HCT116 (cell line): ENCODE measurements at regions not wholly inside any gene's neighbourhood (a gene's known extent, or its start where the extent isn't known, plus 50 kb on each side); places are given as distances from the start of the nearest gene placed in this dataset.

ENCODE experiments used
- ATAC-seq: fragments of 200-7000 bp; cut with Tn5 transposase; 2 replicates; pipeline ENCODE4 v1.9.1; 2020; ENCODE audit warnings: mild to moderate bottlenecking, moderate library complexity
- BruUV-seq: library from RNA; stranded (reverse); fragments of 400-500 nt; replicated peaks from 2 replicates; lab custom pipeline; 2021; lab: Mats Ljungman, UMichigan
- CTCF ChIA-PET: fragments of 300-600 bp; sonication (Branson Sonifier 250); formaldehyde crosslinking; loops from one replicate; lab custom pipeline; 2021; ENCODE audit warnings: antibody characterized with exemption; lab: Charles Lee
- POLR2A ChIA-PET: fragments of 300-600, 350-600 bp; sonication (Branson Sonifier 250); formaldehyde crosslinking; loops from one replicate; lab custom pipeline; 2021; ENCODE audit warnings: antibody characterized with exemption; lab: Charles Lee
- RAD21 ChIA-PET, 2 experiments: fragments of 300-600 bp; sonication (Branson Sonifier 250); formaldehyde crosslinking; loops; one replicate each; lab custom pipeline; 2023; ENCODE audit warnings: low total read pairs in 2 of 2; ENCODE audit not compliant: uncharacterized antibody in 2 of 2, unreplicated experiment in 2 of 2, low non-redundant PET in 1 of 2; lab: Charles Lee
- DNase-seq: peaks from one replicate; pipeline ENCODE4 v3.0.0-alpha.2; 2010; ENCODE audit warnings: low read depth, low spot score
- H2AFZ ChIP-seq: fragments of 200-600 bp; shearing (Covaris generic), sonication (generic); 2 replicates; pipeline ENCODE4 v1.6.1; 2017; ENCODE audit warnings: low read depth, mixed run types, mixed read lengths, antibody characterized with exemption, low read length; ENCODE audit not compliant: poor library complexity, severe bottlenecking
- H3K27ac ChIP-seq: 2 replicates; pipeline ENCODE4 v1.5.1; 2012; ENCODE audit warnings: low read depth, low read length
- H3K27me3 ChIP-seq: fragments of 200-600 bp; sonication (generic); 2 replicates; pipeline ENCODE4 v1.6.1; 2016; ENCODE audit warnings: mixed run types, low read length, mixed read lengths; ENCODE audit not compliant: insufficient read depth
- H3K36me3 ChIP-seq, 2 experiments: fragments of 200-500 bp in 1 of 2; fragments of 200-600 bp in 1 of 2; sonication (Bioruptor generic) in 1 of 2; sonication (generic) in 1 of 2; 2 replicates each; pipeline versions ENCODE4 v1.5.1 to v1.6.1; 2014 to 2016; ENCODE audit warnings: low read length in 2 of 2, inconsistent platforms in 1 of 2, mixed read lengths in 1 of 2, mixed run types in 1 of 2; ENCODE audit not compliant: insufficient read depth in 2 of 2, control insufficient read depth in 1 of 2
- H3K4me1 ChIP-seq, 2 experiments: fragments of 200-600 bp in 1 of 2; sonication (generic) in 1 of 2; 2 replicates each; pipeline versions ENCODE4 v1.5.1 to v1.6.1; 2012 to 2017; ENCODE audit warnings: low read length in 2 of 2, inconsistent platforms in 1 of 2, mild to moderate bottlenecking in 1 of 2, mixed read lengths in 1 of 2, mixed run types in 1 of 2, moderate library complexity in 1 of 2; ENCODE audit not compliant: insufficient read depth in 2 of 2, control insufficient read depth in 1 of 2
- H3K4me2 ChIP-seq: fragments of 200-600 bp; sonication (generic); 2 replicates; pipeline ENCODE4 v1.6.1; 2017; ENCODE audit warnings: mixed run types, low read length, mixed read lengths
- H3K4me3 ChIP-seq, 2 experiments: fragments of 200-600 bp in 1 of 2; sonication (generic) in 1 of 2; replicated peaks in 1 of 2; 2 replicates each; pipeline ENCODE4 v1.5.1; 2011 to 2016; ENCODE audit warnings: low read length in 2 of 2, control low read depth in 1 of 2, low read depth in 1 of 2, mild to moderate bottlenecking in 1 of 2, mixed read lengths in 1 of 2, mixed run types in 1 of 2
- H3K79me2 ChIP-seq: fragments of 200-600 bp; sonication (generic); 2 replicates; pipeline ENCODE4 v1.6.1; 2017; ENCODE audit warnings: mild to moderate bottlenecking, mixed run types, low read length, moderate library complexity, mixed read lengths; ENCODE audit not compliant: insufficient read depth
- H3K9ac ChIP-seq: fragments of 200-600 bp; sonication (generic); 2 replicates; pipeline ENCODE4 v1.6.1; 2016; ENCODE audit warnings: low read length, mixed read lengths
- H3K9me2 ChIP-seq: fragments of 200-600 bp; sonication (generic), shearing (Covaris generic); 2 replicates; pipeline ENCODE4 v1.6.1; 2017; ENCODE audit warnings: mixed run types, mild to moderate bottlenecking, moderate library complexity; ENCODE audit not compliant: insufficient read depth
- H3K9me3 ChIP-seq, 2 experiments: fragments of 200-500 bp in 1 of 2; fragments of 200-600 bp in 1 of 2; sonication (Bioruptor generic) in 1 of 2; sonication (generic) in 1 of 2; 2 replicates each; pipeline ENCODE4 v1.6.1; 2014 to 2017; ENCODE audit warnings: low read length in 2 of 2, mixed read lengths in 2 of 2, inconsistent platforms in 1 of 2, low read depth in 1 of 2, mild to moderate bottlenecking in 1 of 2, mixed run types in 1 of 2, moderate library complexity in 1 of 2; ENCODE audit not compliant: control insufficient read depth in 1 of 2, insufficient read depth in 1 of 2
- H4K20me1 ChIP-seq: fragments of 200-600 bp; sonication (generic), shearing (Covaris generic); 2 replicates; pipeline ENCODE4 v1.6.1; 2017; ENCODE audit warnings: mixed run types, mild to moderate bottlenecking, moderate library complexity; ENCODE audit not compliant: insufficient read depth
- CEBPB ChIP-seq: IDR thresholded peaks from 2 replicates; pipeline ENCODE4 v1.6.1; 2012; ENCODE audit warnings: low read depth
- EGR1 ChIP-seq: IDR thresholded peaks from 2 replicates; pipeline ENCODE4 v1.6.1; 2012; ENCODE audit warnings: low read depth
- ELF1 ChIP-seq: IDR thresholded peaks from 2 replicates; pipeline ENCODE4 v1.6.1; 2012; ENCODE audit warnings: low read depth, borderline replicate concordance
- EZH2phosphoT487 ChIP-seq: fragments of 200-600 bp; IDR thresholded peaks from 2 replicates; pipeline ENCODE4 v1.6.1; 2018; ENCODE audit warnings: antibody characterized with exemption, borderline replicate concordance
- FOSL1 ChIP-seq: IDR thresholded peaks from 2 replicates; pipeline ENCODE4 v1.6.1; 2012; ENCODE audit warnings: low read depth
- POLR2A ChIP-seq: IDR thresholded peaks from 2 replicates; pipeline ENCODE4 v1.7.0; 2011; ENCODE audit warnings: borderline replicate concordance; ENCODE audit not compliant: insufficient read depth, insufficient read length; ENCODE audit errors: extremely low read depth
- POLR2AphosphoS5 ChIP-seq: IDR thresholded peaks from 2 replicates; pipeline ENCODE4 v1.6.1; 2011; ENCODE audit warnings: mild to moderate bottlenecking, low read depth, low read length, moderate library complexity
- SIN3A ChIP-seq: IDR thresholded peaks from 2 replicates; pipeline ENCODE4 v1.6.1; 2012; ENCODE audit warnings: low read depth
- SP1 ChIP-seq: IDR thresholded peaks from 2 replicates; pipeline ENCODE4 v1.6.1; 2012; ENCODE audit warnings: low read depth
- SRF ChIP-seq: IDR thresholded peaks from 2 replicates; pipeline ENCODE4 v1.6.1; 2012; ENCODE audit warnings: low read depth
- TCF7L2 ChIP-seq: IDR thresholded peaks from 2 replicates; pipeline ENCODE4 v1.7.0; 2011; ENCODE audit warnings: borderline replicate concordance, inconsistent platforms; ENCODE audit not compliant: insufficient read depth, insufficient read length; ENCODE audit errors: extremely low read depth
- YY1 ChIP-seq: IDR thresholded peaks from 2 replicates; pipeline ENCODE4 v1.6.1; 2011; ENCODE audit warnings: low read length, low read depth, moderate library complexity, mild to moderate bottlenecking; ENCODE audit not compliant: insufficient replicate concordance; ENCODE audit errors: extremely low read depth
- ZFX ChIP-seq: fragments of 450-650 bp; IDR thresholded peaks from 2 replicates; pipeline ENCODE4 v1.6.1; 2017
- intact Hi-C: fragments of 100-400 bp; cut with micrococcal nuclease; formaldehyde crosslinking; loops from 2 replicates; pipeline ENCODE4 v1.10.0; 2022
- TF ChIP-seq, protein P1 (sequence below), 3 experiments: fragments of 200-600 bp in 1 of 3; sonication (generic) in 1 of 3; IDR thresholded peaks in 2 of 3; conservative IDR thresholded peaks in 1 of 3; 2 replicates each; pipeline ENCODE4 v1.5.1; 2012 to 2017; ENCODE audit warnings: low read depth in 2 of 3, low read length in 2 of 3, antibody characterized with exemption in 1 of 3, borderline replicate concordance in 1 of 3, control low read depth in 1 of 3, mild to moderate bottlenecking in 1 of 3, mixed read lengths in 1 of 3, mixed run types in 1 of 3, moderate library complexity in 1 of 3; ENCODE audit not compliant: insufficient read depth in 1 of 3
- TF ChIP-seq, protein P2 (sequence below): IDR thresholded peaks from 2 replicates; pipeline ENCODE4 v1.6.1; 2012
- TF ChIP-seq, protein P3 (sequence below): IDR thresholded peaks from 2 replicates; pipeline ENCODE4 v1.6.1; 2012; ENCODE audit warnings: low read depth
- TF ChIP-seq, protein P4 (sequence below): IDR thresholded peaks from 2 replicates; pipeline ENCODE4 v1.6.1; 2012

GRCh38 chr7:125592331-125592730, 662.7 kb upstream of the POT1 start:
- no peaks in the 10 kb centered on the region for H4K20me1 ChIP-seq
- no TSS peak for BruUV-seq
- no peaks in the 10 kb centered on the region for H3K9me2 ChIP-seq
- TF ChIP-seq SIN3A = no peak
- TF ChIP-seq FOSL1 = no peak
- TF ChIP-seq CEBPB = no peak
- TF ChIP-seq ELF1 = no peak
- no peak for TF ChIP-seq EZH2phosphoT487
- TF ChIP-seq, protein P1, sequence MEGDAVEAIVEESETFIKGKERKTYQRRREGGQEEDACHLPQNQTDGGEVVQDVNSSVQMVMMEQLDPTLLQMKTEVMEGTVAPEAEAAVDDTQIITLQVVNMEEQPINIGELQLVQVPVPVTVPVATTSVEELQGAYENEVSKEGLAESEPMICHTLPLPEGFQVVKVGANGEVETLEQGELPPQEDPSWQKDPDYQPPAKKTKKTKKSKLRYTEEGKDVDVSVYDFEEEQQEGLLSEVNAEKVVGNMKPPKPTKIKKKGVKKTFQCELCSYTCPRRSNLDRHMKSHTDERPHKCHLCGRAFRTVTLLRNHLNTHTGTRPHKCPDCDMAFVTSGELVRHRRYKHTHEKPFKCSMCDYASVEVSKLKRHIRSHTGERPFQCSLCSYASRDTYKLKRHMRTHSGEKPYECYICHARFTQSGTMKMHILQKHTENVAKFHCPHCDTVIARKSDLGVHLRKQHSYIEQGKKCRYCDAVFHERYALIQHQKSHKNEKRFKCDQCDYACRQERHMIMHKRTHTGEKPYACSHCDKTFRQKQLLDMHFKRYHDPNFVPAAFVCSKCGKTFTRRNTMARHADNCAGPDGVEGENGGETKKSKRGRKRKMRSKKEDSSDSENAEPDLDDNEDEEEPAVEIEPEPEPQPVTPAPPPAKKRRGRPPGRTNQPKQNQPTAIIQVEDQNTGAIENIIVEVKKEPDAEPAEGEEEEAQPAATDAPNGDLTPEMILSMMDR (IDR thresholded peaks at IDR 0.05 in 2 of 3, conservative IDR thresholded peaks at IDR 0.05 in 1 of 3; ENCODE audit: borderline replicate concordance in 1 of 3, insufficient read depth in 1 of 3, low read depth in 2 of 3, low read length in 2 of 3) = no peak
- no peak for TF ChIP-seq POLR2A
- TF ChIP-seq SRF = no peak
- TF ChIP-seq SP1 = no peak
- TF ChIP-seq, protein P2, sequence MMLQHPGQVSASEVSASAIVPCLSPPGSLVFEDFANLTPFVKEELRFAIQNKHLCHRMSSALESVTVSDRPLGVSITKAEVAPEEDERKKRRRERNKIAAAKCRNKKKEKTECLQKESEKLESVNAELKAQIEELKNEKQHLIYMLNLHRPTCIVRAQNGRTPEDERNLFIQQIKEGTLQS = no peak
- TF ChIP-seq YY1 = no peak
- no peak for TF ChIP-seq TCF7L2
- no peak for TF ChIP-seq EGR1
- TF ChIP-seq, protein P3, sequence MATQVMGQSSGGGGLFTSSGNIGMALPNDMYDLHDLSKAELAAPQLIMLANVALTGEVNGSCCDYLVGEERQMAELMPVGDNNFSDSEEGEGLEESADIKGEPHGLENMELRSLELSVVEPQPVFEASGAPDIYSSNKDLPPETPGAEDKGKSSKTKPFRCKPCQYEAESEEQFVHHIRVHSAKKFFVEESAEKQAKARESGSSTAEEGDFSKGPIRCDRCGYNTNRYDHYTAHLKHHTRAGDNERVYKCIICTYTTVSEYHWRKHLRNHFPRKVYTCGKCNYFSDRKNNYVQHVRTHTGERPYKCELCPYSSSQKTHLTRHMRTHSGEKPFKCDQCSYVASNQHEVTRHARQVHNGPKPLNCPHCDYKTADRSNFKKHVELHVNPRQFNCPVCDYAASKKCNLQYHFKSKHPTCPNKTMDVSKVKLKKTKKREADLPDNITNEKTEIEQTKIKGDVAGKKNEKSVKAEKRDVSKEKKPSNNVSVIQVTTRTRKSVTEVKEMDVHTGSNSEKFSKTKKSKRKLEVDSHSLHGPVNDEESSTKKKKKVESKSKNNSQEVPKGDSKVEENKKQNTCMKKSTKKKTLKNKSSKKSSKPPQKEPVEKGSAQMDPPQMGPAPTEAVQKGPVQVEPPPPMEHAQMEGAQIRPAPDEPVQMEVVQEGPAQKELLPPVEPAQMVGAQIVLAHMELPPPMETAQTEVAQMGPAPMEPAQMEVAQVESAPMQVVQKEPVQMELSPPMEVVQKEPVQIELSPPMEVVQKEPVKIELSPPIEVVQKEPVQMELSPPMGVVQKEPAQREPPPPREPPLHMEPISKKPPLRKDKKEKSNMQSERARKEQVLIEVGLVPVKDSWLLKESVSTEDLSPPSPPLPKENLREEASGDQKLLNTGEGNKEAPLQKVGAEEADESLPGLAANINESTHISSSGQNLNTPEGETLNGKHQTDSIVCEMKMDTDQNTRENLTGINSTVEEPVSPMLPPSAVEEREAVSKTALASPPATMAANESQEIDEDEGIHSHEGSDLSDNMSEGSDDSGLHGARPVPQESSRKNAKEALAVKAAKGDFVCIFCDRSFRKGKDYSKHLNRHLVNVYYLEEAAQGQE = no peak
- TF ChIP-seq, protein P4, sequence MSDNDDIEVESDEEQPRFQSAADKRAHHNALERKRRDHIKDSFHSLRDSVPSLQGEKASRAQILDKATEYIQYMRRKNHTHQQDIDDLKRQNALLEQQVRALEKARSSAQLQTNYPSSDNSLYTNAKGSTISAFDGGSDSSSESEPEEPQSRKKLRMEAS = no peak
- TF ChIP-seq POLR2AphosphoS5 = no peak
- no peak for TF ChIP-seq ZFX
- TF ChIP-seq, all 23 proteins: peak for 0
- no peaks in the 10 kb centered on the region for H3K4me1 ChIP-seq
- CTCF ChIA-PET = no interaction called here
- no peaks in the 10 kb centered on the region for H3K27me3 ChIP-seq
- no peak for ATAC-seq
- no peak overlapping the region for H3K27ac ChIP-seq
- RAD21 ChIA-PET = no interaction called here
- no peaks in the 10 kb centered on the region for H3K9me3 ChIP-seq
- H3K4me3 ChIP-seq = no peak overlapping the region
- intact Hi-C loops = no loop called here
- POLR2A ChIA-PET = no interaction called here
- no peaks in the 10 kb centered on the region for H3K36me3 ChIP-seq
- no peak overlapping the region for H2AFZ ChIP-seq
- H3K9ac ChIP-seq = no peak overlapping the region
- H3K79me2 ChIP-seq = no peaks in the 10 kb centered on the region
- no peak overlapping the region for H3K4me2 ChIP-seq
- no peak for DNase-seq
